H4 (cell line): ENCODE measurements at regions not wholly inside any gene's neighbourhood (a gene's known extent, or its start where the extent isn't known, plus 50 kb on each side); places are given as distances from the start of the nearest gene placed in this dataset.

ENCODE experiments used
- DNase-seq: peaks from one replicate; pipeline ENCODE4 v3.0.0-alpha.2; 2015; ENCODE audit warnings: low spot score

- DNase-seq: no peak
These were observed 235.0 kb upstream of the HNMT start for GRCh38 chr2:137729305-137729704.

- no peak for DNase-seq
These were observed 226.7 kb upstream of the HNMT start for GRCh38 chr2:137737559-137737958.

GRCh38 chr2:137741784-137742362, 222.4 kb upstream of the HNMT start:
- no peak for DNase-seq

DNA sequence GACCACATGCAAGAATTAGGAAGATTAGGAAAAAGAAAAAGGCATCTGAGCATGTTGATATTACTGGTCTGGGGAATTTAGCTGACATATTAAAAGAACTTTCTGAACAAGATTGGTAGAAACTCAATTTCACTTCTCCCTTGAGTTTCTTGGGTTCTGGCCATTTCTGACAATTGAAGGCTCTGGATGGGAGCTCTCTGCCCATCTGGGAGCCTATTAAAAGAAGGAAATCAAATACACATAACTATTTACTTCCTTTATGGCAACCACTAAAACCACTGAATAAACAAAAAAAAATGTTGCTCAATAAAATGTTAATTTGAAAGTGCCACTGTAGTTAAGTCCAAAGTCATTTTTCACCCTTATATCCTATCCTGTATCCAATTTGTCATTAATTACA, 216.8 kb upstream of the HNMT start:
- DNase-seq: no peak

DNA sequence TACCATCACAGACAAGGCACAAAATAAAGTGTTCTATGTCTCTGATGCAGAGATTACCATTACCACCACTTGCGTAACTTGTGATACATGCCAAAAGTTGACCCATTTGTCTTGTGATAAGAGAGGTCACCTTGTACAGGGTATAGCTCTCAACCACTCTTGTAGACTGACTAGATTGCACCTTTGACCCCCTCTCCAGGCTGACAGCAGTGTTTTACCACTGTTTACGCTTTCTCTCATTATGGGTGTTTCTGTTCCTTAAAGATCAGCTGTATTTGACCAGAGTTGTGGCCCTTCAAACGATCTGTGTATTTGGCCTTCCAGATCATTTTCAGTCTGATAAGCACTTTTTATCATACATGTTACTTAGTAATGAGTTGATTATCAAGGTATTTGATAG, 215.7 kb upstream of the HNMT start:
- DNase-seq: no peak

GRCh38 chr2:137764646-137765045, 199.6 kb upstream of the HNMT start:
- DNase-seq: no peak

DNA sequence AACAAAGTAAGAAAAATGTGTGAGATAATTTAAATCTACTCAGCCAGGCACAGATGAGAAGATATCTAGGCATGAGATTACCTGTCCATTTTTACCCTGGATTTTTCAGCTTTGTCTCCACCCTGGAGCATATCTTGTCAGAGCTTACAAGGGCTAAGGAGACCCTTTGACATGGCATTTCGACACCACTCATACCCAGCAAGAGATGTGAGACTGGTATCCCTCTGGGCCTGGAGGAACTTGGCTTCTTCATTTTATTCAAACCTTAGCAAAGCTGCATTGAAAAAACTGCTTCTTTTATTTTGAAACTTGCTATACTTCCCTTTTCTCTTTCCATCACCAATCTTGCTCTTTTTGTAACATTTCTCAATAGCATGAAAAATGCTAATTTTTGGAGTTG, 194.9 kb upstream of the HNMT start:
- no peak for DNase-seq

DNA sequence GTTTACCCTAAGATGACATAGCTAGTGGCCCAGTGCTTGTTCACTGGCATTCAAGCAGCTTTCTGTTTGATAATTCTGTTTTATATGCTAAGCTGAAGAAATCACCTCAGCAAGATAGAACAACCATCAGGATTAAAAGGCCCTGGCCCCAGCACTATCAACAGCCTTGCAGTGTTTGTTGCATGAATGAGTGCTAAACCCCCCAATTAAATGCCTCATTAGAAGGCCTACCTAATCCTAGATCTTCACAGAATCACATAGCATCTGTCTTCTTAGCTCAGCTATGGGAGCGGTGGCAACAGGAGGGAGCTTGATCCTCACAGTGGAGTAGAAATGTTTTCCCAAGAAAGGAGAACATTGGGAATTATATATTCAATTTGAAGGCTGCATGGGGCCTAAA, 194.1 kb upstream of the HNMT start:
- no peak for DNase-seq

DNA sequence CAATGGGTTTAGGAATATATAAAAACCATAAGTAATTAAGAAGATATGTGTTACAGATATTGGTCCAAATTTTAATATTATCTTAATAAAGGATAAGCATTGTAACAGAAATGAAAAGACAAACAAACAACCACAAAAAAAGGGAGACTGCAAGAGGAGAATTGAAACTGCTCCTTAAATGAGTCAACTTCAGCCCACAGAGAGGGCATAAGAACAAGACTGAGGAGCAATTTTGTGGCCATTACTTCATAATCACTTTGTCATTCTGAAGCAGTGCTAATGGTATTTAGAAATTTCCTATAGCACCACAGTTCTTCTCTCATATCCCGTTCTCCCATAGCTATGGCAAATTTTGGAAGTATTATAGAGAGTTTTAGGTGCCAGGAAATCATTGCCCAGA, 193.2 kb upstream of the HNMT start:
- no peak for DNase-seq

GRCh38 chr2:137772451-137772850, 191.8 kb upstream of the HNMT start:
- no peak for DNase-seq

GRCh38 chr2:137775529-137775928, 188.7 kb upstream of the HNMT start:
- no peak for DNase-seq

DNA sequence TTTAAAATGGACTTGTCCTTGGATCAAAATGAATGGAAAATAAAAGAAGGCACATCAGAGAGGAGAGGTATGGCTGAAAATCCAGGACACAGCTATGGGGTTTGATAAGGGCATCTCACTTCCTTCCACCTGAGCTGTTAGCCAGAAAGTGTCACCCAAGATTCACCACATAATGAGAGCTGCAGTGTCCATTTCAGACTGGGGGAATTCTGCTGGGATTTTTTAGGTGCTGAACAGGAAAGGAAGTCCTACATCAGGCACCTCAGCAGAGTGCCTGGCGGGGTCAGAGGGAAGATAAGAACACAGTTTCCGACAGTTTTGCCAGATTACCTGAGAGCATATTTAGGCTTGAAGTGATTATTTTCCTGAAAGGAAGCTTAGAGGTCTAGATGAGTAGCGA, 187.6 kb upstream of the HNMT start:
- no peak for DNase-seq

DNA sequence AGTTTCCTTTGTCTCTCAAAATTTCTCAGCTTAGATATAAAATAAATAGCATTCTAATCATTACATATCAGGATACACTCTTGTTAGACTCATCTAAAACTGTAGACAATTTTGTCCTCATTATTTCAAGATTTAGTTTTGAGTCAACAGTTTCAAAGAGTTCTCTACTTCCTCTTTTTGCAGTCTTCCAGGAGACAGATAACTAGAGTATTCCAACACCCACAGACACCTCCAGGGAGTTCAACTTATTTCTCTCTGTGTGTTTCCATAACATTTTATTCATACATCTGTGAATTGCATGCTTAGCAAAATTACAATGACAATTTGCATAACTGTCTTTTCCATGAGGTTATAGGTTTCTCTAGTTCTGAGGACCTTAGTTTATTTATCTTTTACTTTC, 166.6 kb upstream of the HNMT start:
- DNase-seq: no peak

GRCh38 chr2:137799600-137799999, 164.7 kb upstream of the HNMT start:
- DNase-seq: no peak

GRCh38 chr2:137800386-137800785, 163.9 kb upstream of the HNMT start:
- no peak for DNase-seq

- DNase-seq: no peak
These were observed 163.0 kb upstream of the HNMT start for GRCh38 chr2:137801228-137801627.

DNA sequence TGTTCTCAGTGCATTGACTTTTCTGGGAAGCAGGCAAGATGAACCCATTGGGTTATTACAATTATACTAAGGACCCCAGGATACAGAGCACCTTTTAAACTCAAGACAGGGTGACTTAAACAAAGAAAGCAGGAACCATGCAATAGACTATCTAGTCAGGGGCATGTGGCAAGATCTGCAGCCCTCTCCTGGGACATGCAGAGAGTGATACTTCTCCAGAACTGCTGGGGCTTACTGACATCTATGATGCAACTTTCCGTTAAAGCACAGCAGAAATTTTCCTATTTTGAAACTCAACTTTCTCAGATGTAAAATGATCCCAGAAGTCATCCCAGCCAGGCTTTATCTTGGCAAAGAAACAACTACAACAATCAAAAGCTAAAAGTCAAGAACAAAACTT, 162.2 kb upstream of the HNMT start:
- DNase-seq: no peak

DNA sequence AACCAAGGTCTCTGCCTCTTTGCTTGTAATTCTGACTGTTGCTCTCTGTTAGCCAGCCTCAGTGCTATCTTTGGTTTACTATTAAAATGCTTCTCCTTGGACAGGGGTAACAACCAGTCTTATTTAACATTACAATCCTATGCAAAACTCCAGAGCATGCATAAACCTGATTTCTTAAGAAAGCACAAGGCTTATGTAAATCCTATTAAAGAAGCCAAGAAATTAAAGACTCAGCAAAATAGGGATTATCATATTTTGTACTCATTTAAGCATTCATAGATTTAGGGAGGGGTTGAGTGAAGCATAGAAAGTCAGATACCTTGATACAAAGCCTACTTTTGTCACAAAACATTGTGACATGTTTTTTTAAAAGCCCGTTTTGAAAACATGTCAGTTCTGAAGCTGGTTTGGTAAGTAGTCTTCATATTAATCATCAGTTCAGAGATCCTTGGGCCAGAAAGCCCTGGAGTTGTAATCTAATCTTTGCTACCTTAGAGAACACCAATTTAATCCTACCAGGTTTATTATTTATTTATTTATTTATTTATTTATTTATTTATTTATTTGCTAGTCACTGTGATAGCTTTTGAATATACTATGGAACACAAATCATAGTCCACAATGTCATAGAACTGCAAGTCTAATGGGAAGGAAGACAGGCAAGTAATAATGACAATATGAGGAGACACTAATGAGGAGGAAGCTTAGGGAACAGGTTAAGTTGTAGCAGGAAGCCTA, 158.0 kb upstream of the HNMT start:
- DNase-seq: no peak

DNA sequence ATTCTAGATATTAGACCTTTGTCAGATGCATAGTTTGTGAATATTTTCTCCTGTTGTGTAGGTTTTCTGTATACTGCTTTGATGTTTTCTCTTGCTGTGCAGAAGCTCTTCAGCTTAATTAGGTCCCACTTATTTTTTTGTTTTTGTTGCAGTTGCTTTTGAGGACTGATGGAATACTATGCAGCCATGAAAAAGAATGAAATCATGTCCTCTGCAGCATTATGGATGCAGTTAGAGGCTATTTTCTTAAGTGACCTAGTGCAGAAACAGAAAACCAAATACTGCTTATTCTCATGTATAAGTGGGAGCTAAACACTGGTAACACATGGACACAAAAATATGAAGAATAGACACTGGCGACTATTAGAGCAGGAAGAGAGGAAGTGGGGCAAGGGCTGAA, 155.0 kb upstream of the HNMT start:
- no peak for DNase-seq

GRCh38 chr2:137809837-137810236, 154.4 kb upstream of the HNMT start:
- DNase-seq: no peak

- DNase-seq: no peak
These were observed 151.8 kb upstream of the HNMT start for GRCh38 chr2:137812517-137812916.

- no peak for DNase-seq
These were observed 151.1 kb upstream of the HNMT start for GRCh38 chr2:137813176-137813575.

DNA sequence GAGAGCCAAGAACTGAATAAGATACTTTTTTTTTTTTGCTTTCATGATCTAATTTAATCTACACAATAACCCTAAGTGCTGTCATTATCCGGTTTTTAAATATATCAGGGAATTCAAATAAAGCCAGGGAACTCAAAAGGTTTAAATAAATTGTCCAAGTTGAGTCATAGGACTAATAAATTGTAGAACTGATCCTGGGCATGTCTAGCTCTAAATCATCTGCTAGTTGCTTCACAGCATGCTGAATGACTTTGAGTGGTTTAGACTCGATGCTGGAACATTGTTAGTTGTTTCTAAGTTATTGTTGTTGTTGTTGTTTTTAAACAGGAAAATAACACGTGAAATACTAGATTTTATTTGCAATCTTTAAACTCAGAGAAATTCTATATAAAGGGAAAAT, 147.2 kb upstream of the HNMT start:
- DNase-seq: no peak

- DNase-seq: no peak
These were observed 141.1 kb upstream of the HNMT start for GRCh38 chr2:137823196-137823595.
